ENCODE measurements at regions not wholly inside any gene's neighbourhood (a gene's known extent, or its start where the extent isn't known, plus 50 kb on each side); places are given as distances from the start of the nearest gene placed in this dataset.

GRCh38 chr15:38672814-38673670, 108.4 kb upstream of the RASGRP1 start:
- DNase-seq (ENCODE audit: low read depth), result no peak

GRCh38 chr15:38674448-38674847, 109.8 kb upstream of the RASGRP1 start:
- DNase-seq (ENCODE audit: low read depth), result no peak

GRCh38 chr15:38678281-38678680, 113.7 kb upstream of the RASGRP1 start:
- DNase-seq (ENCODE audit: low read depth), result no peak

- DNase-seq (ENCODE audit: low read depth), result no peak
Observed at GRCh38 chr15:38680775-38681174, 116.2 kb upstream of the RASGRP1 start.

GRCh38 chr15:38682363-38682762, 117.7 kb upstream of the RASGRP1 start:
- no peak for DNase-seq (ENCODE audit: low read depth)

- no peak for DNase-seq (ENCODE audit: low read depth)
Observed at GRCh38 chr15:38682861-38683260, 118.2 kb upstream of the RASGRP1 start.

GRCh38 chr15:38683382-38684242, 119.0 kb upstream of the RASGRP1 start:
- peak; percentile 33 for DNase-seq (ENCODE audit: low read depth)

- DNase-seq (ENCODE audit: low read depth), result no peak
Observed at GRCh38 chr15:38684440-38685010, 119.9 kb upstream of the RASGRP1 start.

GRCh38 chr15:38685686-38686339, 121.2 kb upstream of the RASGRP1 start:
- peak; percentile 18 for DNase-seq (ENCODE audit: low read depth)

- DNase-seq (ENCODE audit: low read depth), result no peak
Observed at GRCh38 chr15:38687340-38687739, 122.7 kb upstream of the RASGRP1 start.

GRCh38 chr15:38687775-38688495, 123.3 kb upstream of the RASGRP1 start:
- no peak for DNase-seq (ENCODE audit: low read depth)

- DNase-seq (ENCODE audit: low read depth), result peak; percentile 77
Observed at GRCh38 chr15:38688761-38689160, 124.1 kb upstream of the RASGRP1 start.

GRCh38 chr15:38689522-38689921, 124.9 kb upstream of the RASGRP1 start:
- DNase-seq (ENCODE audit: low read depth), result no peak

GRCh38 chr15:38690216-38690615, 125.6 kb upstream of the RASGRP1 start:
- DNase-seq (ENCODE audit: low read depth), result no peak

- DNase-seq (ENCODE audit: low read depth), result peak; percentile 53
Observed at GRCh38 chr15:38690719-38691332, 126.2 kb upstream of the RASGRP1 start.

- no peak for DNase-seq (ENCODE audit: low read depth)
Observed at GRCh38 chr15:38691377-38691776, 126.8 kb upstream of the RASGRP1 start.

GRCh38 chr15:38691965-38692788, 127.6 kb upstream of the RASGRP1 start:
- DNase-seq (ENCODE audit: low read depth), result no peak

GRCh38 chr15:38692789-38693062, 128.1 kb upstream of the RASGRP1 start:
- no peak for DNase-seq (ENCODE audit: low read depth)

- no peak for DNase-seq (ENCODE audit: low read depth)
Observed at GRCh38 chr15:38695249-38696108, 130.9 kb upstream of the RASGRP1 start.
